Left lung (tissue), 4 donors: ENCODE measurements at regions not wholly inside any gene's neighbourhood (a gene's known extent, or its start where the extent isn't known, plus 50 kb on each side); places are given as distances from the start of the nearest gene placed in this dataset.

ENCODE experiments used
- ATAC-seq: fragments of 200-7000 bp; cut with Tn5 transposase; one replicate; pipeline ENCODE4 v1.9.1; 2020; ENCODE audit warnings: moderate library complexity
- DNase-seq, 4 donors: peaks; one replicate each; pipeline ENCODE4 v3.0.0-alpha.2; 2013 to 2020
- H3K27ac ChIP-seq, 2 donors: fragments of 200-600 bp; sonication (generic) in 1 of 2; one replicate each; pipeline versions ENCODE4 v1.5.0 to v1.8.0; 2020 to 2021
- H3K27me3 ChIP-seq, 2 donors: fragments of 200-600 bp; sonication (generic) in 1 of 2; one replicate each; pipeline versions ENCODE4 v1.5.0 to v1.8.0; 2020 to 2021
- H3K36me3 ChIP-seq, 2 donors: fragments of 200-600 bp; sonication (generic) in 1 of 2; one replicate each; pipeline versions ENCODE4 v1.5.0 to v1.8.0; 2020 to 2021
- H3K4me1 ChIP-seq, 2 donors: fragments of 200-600 bp; one replicate each; pipeline ENCODE4 v1.8.0; 2021
- H3K4me3 ChIP-seq, 2 donors: fragments of 200-600 bp; sonication (generic) in 1 of 2; one replicate each; pipeline versions ENCODE4 v1.5.0 to v1.8.0; 2020 to 2021; ENCODE audit warnings: mild to moderate bottlenecking in 1 of 2
- H3K9me3 ChIP-seq, 2 donors: fragments of 200-600 bp; sonication (generic) in 1 of 2; one replicate each; pipeline versions ENCODE4 v1.5.0 to v1.8.0; 2020 to 2021
- intact Hi-C, 2 donors: fragments of 100-400 bp; cut with DNase I; formaldehyde crosslinking; loops; one replicate each; pipeline versions ENCODE4 v1.11.2 to v1.14.2; 2022
- TF ChIP-seq, protein P1 (sequence below), 2 donors: fragments of 200-600 bp; sonication (generic) in 1 of 2; IDR thresholded peaks; one replicate each; pipeline versions ENCODE4 v1.5.0 to v1.8.0; 2021; ENCODE audit warnings: antibody characterized with exemption in 2 of 2
- donor health status: DM: no; HTN: yes; CAD: no.
- donor health status: DM: no; HTN: no; CAD: no.

DNA sequence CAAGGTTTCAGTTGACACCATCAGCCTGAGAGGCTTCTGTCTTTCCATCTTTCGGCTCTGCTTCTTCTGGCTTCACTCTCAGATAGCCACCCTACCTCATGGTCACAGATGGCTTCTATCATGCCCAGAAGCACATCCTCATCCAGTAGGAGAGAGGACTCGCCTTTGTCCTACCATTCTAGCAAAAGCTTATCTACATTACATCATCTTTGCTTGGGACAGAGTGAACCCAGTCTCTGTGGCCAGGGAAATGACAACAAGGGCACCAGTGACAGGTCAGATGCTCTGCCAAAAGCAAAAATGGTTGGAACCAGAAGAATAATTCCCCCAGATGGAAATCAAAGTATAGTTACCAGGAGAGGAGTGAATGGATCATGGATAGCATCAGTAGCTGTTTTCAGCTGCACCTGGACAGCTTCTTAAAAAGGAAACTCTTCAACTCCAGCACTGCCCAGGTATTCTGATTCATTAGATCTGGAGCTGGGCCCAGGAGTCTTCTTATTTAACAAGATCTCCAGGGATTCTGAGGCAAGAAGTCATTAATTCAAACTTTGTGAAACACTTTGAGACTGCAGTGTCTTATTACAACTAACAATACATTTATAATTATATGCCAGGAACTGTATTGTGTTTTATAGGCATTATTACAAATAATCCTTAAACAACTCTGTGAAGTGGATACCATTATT lies 257.7 kb upstream of the UBE2E3 start:
- H3K27ac ChIP-seq: no peak overlapping the region
- DNase-seq (no peak), ATAC-seq (no peak)
- no peaks in the 10 kb centered on the region for H3K4me1 ChIP-seq
- H3K4me3 ChIP-seq: no peak overlapping the region
- no peaks in the 10 kb centered on the region for H3K9me3 ChIP-seq
- intact Hi-C loops: no loop called here
- TF ChIP-seq, protein P1, sequence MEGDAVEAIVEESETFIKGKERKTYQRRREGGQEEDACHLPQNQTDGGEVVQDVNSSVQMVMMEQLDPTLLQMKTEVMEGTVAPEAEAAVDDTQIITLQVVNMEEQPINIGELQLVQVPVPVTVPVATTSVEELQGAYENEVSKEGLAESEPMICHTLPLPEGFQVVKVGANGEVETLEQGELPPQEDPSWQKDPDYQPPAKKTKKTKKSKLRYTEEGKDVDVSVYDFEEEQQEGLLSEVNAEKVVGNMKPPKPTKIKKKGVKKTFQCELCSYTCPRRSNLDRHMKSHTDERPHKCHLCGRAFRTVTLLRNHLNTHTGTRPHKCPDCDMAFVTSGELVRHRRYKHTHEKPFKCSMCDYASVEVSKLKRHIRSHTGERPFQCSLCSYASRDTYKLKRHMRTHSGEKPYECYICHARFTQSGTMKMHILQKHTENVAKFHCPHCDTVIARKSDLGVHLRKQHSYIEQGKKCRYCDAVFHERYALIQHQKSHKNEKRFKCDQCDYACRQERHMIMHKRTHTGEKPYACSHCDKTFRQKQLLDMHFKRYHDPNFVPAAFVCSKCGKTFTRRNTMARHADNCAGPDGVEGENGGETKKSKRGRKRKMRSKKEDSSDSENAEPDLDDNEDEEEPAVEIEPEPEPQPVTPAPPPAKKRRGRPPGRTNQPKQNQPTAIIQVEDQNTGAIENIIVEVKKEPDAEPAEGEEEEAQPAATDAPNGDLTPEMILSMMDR (IDR thresholded peaks at IDR 0.05): no peak
- no peaks in the 10 kb centered on the region for H3K36me3 ChIP-seq
- H3K27me3 ChIP-seq: no peaks in the 10 kb centered on the region

DNA sequence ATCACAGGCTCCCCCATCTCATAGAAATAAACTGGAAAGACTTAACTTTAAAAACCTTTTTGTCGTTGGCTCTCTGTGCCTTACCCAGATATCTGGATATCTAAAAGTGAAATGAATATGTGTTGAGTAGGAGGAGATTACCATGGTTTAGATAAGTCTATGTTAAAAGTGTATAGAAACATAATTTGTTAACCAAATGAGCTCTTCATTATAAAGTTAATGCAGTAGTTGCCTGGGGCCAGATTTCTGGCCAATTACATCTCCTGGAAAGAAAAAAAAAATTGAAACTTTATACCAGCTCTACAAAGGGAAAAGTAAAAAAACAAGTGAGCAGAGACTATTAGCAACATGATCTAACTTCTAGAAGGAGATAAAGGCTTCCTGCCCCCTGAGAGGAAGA lies 259.6 kb upstream of the UBE2E3 start:
- Histone ChIP-seq H3K27ac (no peak overlapping the region), H3K4me1 (no peaks in the 10 kb centered on the region), H3K27me3 (no peaks in the 10 kb centered on the region), H3K4me3 (no peak overlapping the region), H3K9me3 (no peaks in the 10 kb centered on the region), H3K36me3 (no peaks in the 10 kb centered on the region)
- DNase-seq (no peak), ATAC-seq (no peak)
- intact Hi-C loops: no loop called here
- TF ChIP-seq, protein P1 (IDR thresholded peaks at IDR 0.05): no peak

DNA sequence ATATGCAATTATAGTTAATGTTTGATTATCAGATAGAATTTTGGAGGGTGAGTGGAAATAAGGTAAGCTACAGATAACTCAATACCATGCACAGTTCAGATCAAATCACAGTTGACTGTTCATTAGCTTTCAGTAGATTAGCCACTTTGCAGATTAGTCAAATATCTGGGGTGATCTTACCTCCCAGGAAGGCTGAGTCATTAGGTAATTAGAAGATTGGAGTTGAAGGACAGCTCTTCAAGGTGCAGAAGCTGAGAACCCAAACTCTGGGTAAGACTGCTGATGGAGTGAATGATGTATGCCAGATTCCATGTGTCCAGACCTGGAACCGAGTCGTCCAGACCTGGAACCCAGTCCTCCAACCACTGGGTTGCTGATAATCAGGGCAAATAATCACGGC lies 262.8 kb upstream of the UBE2E3 start:
- DNase-seq: no peak
- Histone ChIP-seq H3K27me3 (no peaks in the 10 kb centered on the region), H3K36me3 (no peaks in the 10 kb centered on the region), H3K4me1 (no peaks in the 10 kb centered on the region), H3K9me3 (no peaks in the 10 kb centered on the region), H3K27ac (no peak overlapping the region), H3K4me3 (no peak overlapping the region)
- TF ChIP-seq, protein P1 (IDR thresholded peaks at IDR 0.05): no peak
- intact Hi-C loops: no loop called here
- no peak for ATAC-seq

DNA sequence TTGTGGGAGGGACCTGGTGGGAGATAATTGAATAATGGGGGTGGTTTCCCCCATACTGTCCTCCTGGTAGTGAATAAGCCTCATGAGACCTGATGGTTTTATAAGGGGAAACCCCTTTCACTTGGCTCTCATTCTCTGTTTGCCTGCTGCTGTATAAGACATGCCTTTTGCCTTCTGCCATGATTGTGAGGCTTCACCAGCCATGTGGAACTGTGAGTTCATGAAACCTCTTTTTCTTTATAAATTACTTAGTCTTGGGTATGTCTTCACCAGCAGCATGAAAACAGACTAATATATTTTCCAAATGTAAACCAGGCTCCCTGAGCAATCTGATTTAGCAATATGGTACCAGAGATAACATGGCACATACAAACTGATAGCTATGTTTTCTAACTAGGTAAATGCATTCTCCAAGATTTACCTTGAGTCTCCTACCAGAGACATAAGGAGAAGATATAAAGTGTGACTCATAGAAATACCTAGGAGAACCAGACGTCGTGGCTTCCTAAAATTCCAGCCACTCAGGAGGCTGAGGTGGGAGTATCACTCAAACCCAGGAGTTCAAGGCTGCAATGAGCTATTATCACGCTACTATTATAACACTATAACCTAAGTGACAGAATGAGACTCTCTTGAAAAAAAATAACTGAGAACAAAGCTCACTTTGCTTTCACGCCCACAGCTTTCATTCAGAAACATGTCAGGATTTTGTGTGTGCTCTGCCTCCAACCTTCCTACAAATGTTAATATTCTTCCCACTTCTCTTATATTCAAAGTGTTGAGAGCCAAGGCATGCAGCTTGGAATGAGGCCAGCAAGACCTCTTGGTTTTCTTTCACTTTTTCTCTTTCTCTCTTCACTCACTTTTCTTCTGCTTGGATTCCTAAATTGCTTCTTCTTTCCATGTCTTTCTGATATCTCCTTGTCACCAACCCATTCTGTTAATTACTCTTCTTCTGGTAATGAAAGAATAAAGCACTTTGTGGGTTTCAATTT lies 263.9 kb upstream of the UBE2E3 start:
- no peak for DNase-seq
- intact Hi-C loops: no loop called here
- Histone ChIP-seq H3K27ac (no peak overlapping the region), H3K9me3 (peaks cover 0 to 5% of the 10 kb centered on the region in 2 donors), H3K4me3 (no peak overlapping the region), H3K27me3 (no peaks in the 10 kb centered on the region), H3K36me3 (no peaks in the 10 kb centered on the region), H3K4me1 (no peaks in the 10 kb centered on the region)
- no peak for ATAC-seq
- TF ChIP-seq, protein P1 (IDR thresholded peaks at IDR 0.05): no peak

DNA sequence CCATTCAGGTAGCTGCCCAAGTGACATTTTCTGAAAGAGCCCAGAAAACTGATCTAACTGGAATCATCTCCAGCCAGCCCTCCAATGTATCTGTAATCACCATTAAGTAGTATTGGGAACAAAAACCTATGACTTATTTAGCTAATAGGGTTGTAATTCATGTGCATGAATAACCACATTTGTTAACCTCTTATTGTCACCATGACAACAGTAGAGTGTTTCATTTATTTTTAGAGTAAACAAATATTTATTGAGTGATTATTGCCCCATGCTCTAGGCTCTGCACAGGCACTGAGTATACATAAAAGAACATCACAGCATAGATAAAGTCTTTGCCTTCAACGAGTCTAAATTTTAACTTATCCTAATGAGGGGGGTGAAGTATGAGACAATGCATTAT lies 265.4 kb upstream of the UBE2E3 start:
- H3K9me3 ChIP-seq: peaks cover 0 to 5% of the 10 kb centered on the region in 2 donors
- TF ChIP-seq, protein P1 (IDR thresholded peaks at IDR 0.05): no peak
- no peaks in the 10 kb centered on the region for H3K27me3 ChIP-seq
- H3K4me1 ChIP-seq: no peaks in the 10 kb centered on the region
- intact Hi-C loops: no loop called here
- H3K36me3 ChIP-seq: no peaks in the 10 kb centered on the region
- no peak overlapping the region for H3K4me3 ChIP-seq
- no peak for ATAC-seq
- no peak overlapping the region for H3K27ac ChIP-seq
- DNase-seq: no peak
